ENCODE measurements at regions not wholly inside any gene's neighbourhood (a gene's known extent, or its start where the extent isn't known, plus 50 kb on each side); places are given as distances from the start of the nearest gene placed in this dataset.

- WGBS, 2 donors, result 34 to 35% methylated on average over 4 of the region's 4 CpGs
- H3K36me3 ChIP-seq (ENCODE audit: control insufficient read depth in 2 of 2, insufficient read depth in 2 of 2, low read length in 1 of 2), result no peaks in the 10 kb centered on the region
Observed at GRCh38 chr5:167763772-167764171, 527.7 kb upstream of the WWC1 start.

GRCh38 chr5:167764641-167765289 lies 526.7 kb upstream of the WWC1 start:
- WGBS, 2 donors, result 64 to 66% methylated on average over 6 of the region's 6 CpGs
- no peak overlapping the region for H3K27ac ChIP-seq (ENCODE audit: low read depth in 2 of 2, low read length in 1 of 2)
- no peak overlapping the region for H3K4me3 ChIP-seq (ENCODE audit: low read depth in 1 of 2, low read length in 2 of 2)
- H3K9me3 ChIP-seq (ENCODE audit: control insufficient read depth in 2 of 2, insufficient read depth in 1 of 2, low read depth in 1 of 2, low read length in 1 of 2), result no peaks in the 10 kb centered on the region
- no peaks in the 10 kb centered on the region for H3K36me3 ChIP-seq (ENCODE audit: control insufficient read depth in 2 of 2, insufficient read depth in 2 of 2, low read length in 1 of 2)
- H3K4me1 ChIP-seq (ENCODE audit: control insufficient read depth in 2 of 2, insufficient read depth in 2 of 2, low read length in 1 of 2), result no peaks in the 10 kb centered on the region
- no peaks in the 10 kb centered on the region for H3K27me3 ChIP-seq (ENCODE audit: control insufficient read depth in 1 of 2, insufficient read depth in 2 of 2, low read length in 2 of 2)

More at GRCh38 chr5:167763772-167764171, 527.7 kb upstream of the WWC1 start:
- H3K27ac ChIP-seq (ENCODE audit: low read depth in 2 of 2, low read length in 1 of 2), result no peak overlapping the region
- H3K4me3 ChIP-seq (ENCODE audit: low read depth in 1 of 2, low read length in 2 of 2), result no peak overlapping the region
- H3K27me3 ChIP-seq (ENCODE audit: control insufficient read depth in 1 of 2, insufficient read depth in 2 of 2, low read length in 2 of 2), result no peaks in the 10 kb centered on the region
- no peaks in the 10 kb centered on the region for H3K9me3 ChIP-seq (ENCODE audit: control insufficient read depth in 2 of 2, insufficient read depth in 1 of 2, low read depth in 1 of 2, low read length in 1 of 2)
- H3K4me1 ChIP-seq (ENCODE audit: control insufficient read depth in 2 of 2, insufficient read depth in 2 of 2, low read length in 1 of 2), result no peaks in the 10 kb centered on the region

GRCh38 chr5:167765352-167765751 lies 526.1 kb upstream of the WWC1 start:
- no peaks in the 10 kb centered on the region for H3K9me3 ChIP-seq (ENCODE audit: control insufficient read depth in 2 of 2, insufficient read depth in 1 of 2, low read depth in 1 of 2, low read length in 1 of 2)
- no peaks in the 10 kb centered on the region for H3K4me1 ChIP-seq (ENCODE audit: control insufficient read depth in 2 of 2, insufficient read depth in 2 of 2, low read length in 1 of 2)
- H3K27me3 ChIP-seq (ENCODE audit: control insufficient read depth in 1 of 2, insufficient read depth in 2 of 2, low read length in 2 of 2), result no peaks in the 10 kb centered on the region
- no peaks in the 10 kb centered on the region for H3K36me3 ChIP-seq (ENCODE audit: control insufficient read depth in 2 of 2, insufficient read depth in 2 of 2, low read length in 1 of 2)
- 61 to 66% methylated on average over 7 of the region's 7 CpGs for WGBS, 2 donors
- no peak overlapping the region for H3K4me3 ChIP-seq (ENCODE audit: low read depth in 1 of 2, low read length in 2 of 2)
- no peak overlapping the region for H3K27ac ChIP-seq (ENCODE audit: low read depth in 2 of 2, low read length in 1 of 2)

- Histone ChIP-seq H3K4me3 (ENCODE audit: low read depth in 1 of 2, low read length in 2 of 2) (no peak overlapping the region), H3K4me1 (ENCODE audit: control insufficient read depth in 2 of 2, insufficient read depth in 2 of 2, low read length in 1 of 2) (no peaks in the 10 kb centered on the region), H3K9me3 (ENCODE audit: control insufficient read depth in 2 of 2, insufficient read depth in 1 of 2, low read depth in 1 of 2, low read length in 1 of 2) (no peaks in the 10 kb centered on the region), H3K36me3 (ENCODE audit: control insufficient read depth in 2 of 2, insufficient read depth in 2 of 2, low read length in 1 of 2) (no peaks in the 10 kb centered on the region), H3K27me3 (ENCODE audit: control insufficient read depth in 1 of 2, insufficient read depth in 2 of 2, low read length in 2 of 2) (no peaks in the 10 kb centered on the region), H3K27ac (ENCODE audit: low read depth in 2 of 2, low read length in 1 of 2) (no peak overlapping the region)
- WGBS, 2 donors, result 42 to 44% methylated on average over 2 of the region's 2 CpGs
Observed at GRCh38 chr5:167766957-167767356, 524.5 kb upstream of the WWC1 start.

GRCh38 chr5:167767795-167768194 lies 523.6 kb upstream of the WWC1 start:
- Histone ChIP-seq H3K36me3 (ENCODE audit: control insufficient read depth in 2 of 2, insufficient read depth in 2 of 2, low read length in 1 of 2) (no peaks in the 10 kb centered on the region), H3K9me3 (ENCODE audit: control insufficient read depth in 2 of 2, insufficient read depth in 1 of 2, low read depth in 1 of 2, low read length in 1 of 2) (no peaks in the 10 kb centered on the region), H3K4me3 (ENCODE audit: low read depth in 1 of 2, low read length in 2 of 2) (no peak overlapping the region), H3K27ac (ENCODE audit: low read depth in 2 of 2, low read length in 1 of 2) (no peak overlapping the region), H3K4me1 (ENCODE audit: control insufficient read depth in 2 of 2, insufficient read depth in 2 of 2, low read length in 1 of 2) (no peaks in the 10 kb centered on the region), H3K27me3 (ENCODE audit: control insufficient read depth in 1 of 2, insufficient read depth in 2 of 2, low read length in 2 of 2) (no peaks in the 10 kb centered on the region)
- 71 to 82% methylated on average over 4 of the region's 4 CpGs for WGBS, 2 donors

GRCh38 chr5:167769846-167770413 lies 521.5 kb upstream of the WWC1 start:
- H3K4me3 ChIP-seq (ENCODE audit: low read depth in 1 of 2, low read length in 2 of 2), result no peak overlapping the region
- H3K36me3 ChIP-seq (ENCODE audit: control insufficient read depth in 2 of 2, insufficient read depth in 2 of 2, low read length in 1 of 2), result no peaks in the 10 kb centered on the region
- no peaks in the 10 kb centered on the region for H3K27me3 ChIP-seq (ENCODE audit: control insufficient read depth in 1 of 2, insufficient read depth in 2 of 2, low read length in 2 of 2)
- no peaks in the 10 kb centered on the region for H3K9me3 ChIP-seq (ENCODE audit: control insufficient read depth in 2 of 2, insufficient read depth in 1 of 2, low read depth in 1 of 2, low read length in 1 of 2)
- WGBS, 2 donors, result 77 to 84% methylated on average over 2 of the region's 2 CpGs
- H3K27ac ChIP-seq (ENCODE audit: low read depth in 2 of 2, low read length in 1 of 2), result no peak overlapping the region
- H3K4me1 ChIP-seq (ENCODE audit: control insufficient read depth in 2 of 2, insufficient read depth in 2 of 2, low read length in 1 of 2), result no peaks in the 10 kb centered on the region

- Histone ChIP-seq H3K27ac (ENCODE audit: low read depth in 2 of 2, low read length in 1 of 2) (no peak overlapping the region), H3K27me3 (ENCODE audit: control insufficient read depth in 1 of 2, insufficient read depth in 2 of 2, low read length in 2 of 2) (no peaks in the 10 kb centered on the region), H3K9me3 (ENCODE audit: control insufficient read depth in 2 of 2, insufficient read depth in 1 of 2, low read depth in 1 of 2, low read length in 1 of 2) (no peaks in the 10 kb centered on the region), H3K36me3 (ENCODE audit: control insufficient read depth in 2 of 2, insufficient read depth in 2 of 2, low read length in 1 of 2) (no peaks in the 10 kb centered on the region), H3K4me1 (ENCODE audit: control insufficient read depth in 2 of 2, insufficient read depth in 2 of 2, low read length in 1 of 2) (no peaks in the 10 kb centered on the region), H3K4me3 (ENCODE audit: low read depth in 1 of 2, low read length in 2 of 2) (no peak overlapping the region)
- WGBS, 2 donors, result 69 to 79% methylated on average over 5 of the region's 5 CpGs
Observed at GRCh38 chr5:167770461-167770860, 521.0 kb upstream of the WWC1 start.

GRCh38 chr5:167771571-167771970 lies 519.9 kb upstream of the WWC1 start:
- Histone ChIP-seq H3K27ac (ENCODE audit: low read depth in 2 of 2, low read length in 1 of 2) (no peak overlapping the region), H3K27me3 (ENCODE audit: control insufficient read depth in 1 of 2, insufficient read depth in 2 of 2, low read length in 2 of 2) (no peaks in the 10 kb centered on the region), H3K4me1 (ENCODE audit: control insufficient read depth in 2 of 2, insufficient read depth in 2 of 2, low read length in 1 of 2) (no peaks in the 10 kb centered on the region), H3K4me3 (ENCODE audit: low read depth in 1 of 2, low read length in 2 of 2) (no peak overlapping the region), H3K9me3 (ENCODE audit: control insufficient read depth in 2 of 2, insufficient read depth in 1 of 2, low read depth in 1 of 2, low read length in 1 of 2) (no peaks in the 10 kb centered on the region), H3K36me3 (ENCODE audit: control insufficient read depth in 2 of 2, insufficient read depth in 2 of 2, low read length in 1 of 2) (no peaks in the 10 kb centered on the region)
- WGBS, 2 donors, result 92 to 93% methylated on average over 6 of the region's 6 CpGs

GRCh38 chr5:167773668-167774301 lies 517.7 kb upstream of the WWC1 start:
- Histone ChIP-seq H3K9me3 (ENCODE audit: control insufficient read depth in 2 of 2, insufficient read depth in 1 of 2, low read depth in 1 of 2, low read length in 1 of 2) (no peaks in the 10 kb centered on the region), H3K36me3 (ENCODE audit: control insufficient read depth in 2 of 2, insufficient read depth in 2 of 2, low read length in 1 of 2) (no peaks in the 10 kb centered on the region), H3K4me1 (ENCODE audit: control insufficient read depth in 2 of 2, insufficient read depth in 2 of 2, low read length in 1 of 2) (no peaks in the 10 kb centered on the region), H3K27ac (ENCODE audit: low read depth in 2 of 2, low read length in 1 of 2) (no peak overlapping the region), H3K27me3 (ENCODE audit: control insufficient read depth in 1 of 2, insufficient read depth in 2 of 2, low read length in 2 of 2) (no peaks in the 10 kb centered on the region), H3K4me3 (ENCODE audit: low read depth in 1 of 2, low read length in 2 of 2) (no peak overlapping the region)
- 84 to 93% methylated on average over 5 of the region's 5 CpGs for WGBS, 2 donors

- no peaks in the 10 kb centered on the region for H3K36me3 ChIP-seq (ENCODE audit: control insufficient read depth in 2 of 2, insufficient read depth in 2 of 2, low read length in 1 of 2)
- WGBS, 2 donors, result 25 to 38% methylated on average over 1 of the region's 1 CpG
- no peaks in the 10 kb centered on the region for H3K4me1 ChIP-seq (ENCODE audit: control insufficient read depth in 2 of 2, insufficient read depth in 2 of 2, low read length in 1 of 2)
- H3K27ac ChIP-seq (ENCODE audit: low read depth in 2 of 2, low read length in 1 of 2), result no peak overlapping the region
- no peak overlapping the region for H3K4me3 ChIP-seq (ENCODE audit: low read depth in 1 of 2, low read length in 2 of 2)
- H3K9me3 ChIP-seq (ENCODE audit: control insufficient read depth in 2 of 2, insufficient read depth in 1 of 2, low read depth in 1 of 2, low read length in 1 of 2), result no peaks in the 10 kb centered on the region
- no peaks in the 10 kb centered on the region for H3K27me3 ChIP-seq (ENCODE audit: control insufficient read depth in 1 of 2, insufficient read depth in 2 of 2, low read length in 2 of 2)
Observed at GRCh38 chr5:167777746-167778145, 513.7 kb upstream of the WWC1 start.
